Adrenal gland (tissue), 5 donors: ENCODE measurements at regions not wholly inside any gene's neighbourhood (a gene's known extent, or its start where the extent isn't known, plus 50 kb on each side); places are given as distances from the start of the nearest gene placed in this dataset.

ENCODE experiments used
- POLR2A ChIP-seq, 2 donors: fragments of 450-650 bp; IDR thresholded peaks; one replicate each; pipeline ENCODE4 v1.6.1; 2017; ENCODE audit warnings: antibody characterized with exemption in 2 of 2, mild to moderate bottlenecking in 2 of 2, moderate library complexity in 1 of 2
- TF ChIP-seq, protein P1 (sequence below), 6 experiments: fragments of 450-650 bp in 4 of 6; fragments of 200-600 bp in 2 of 6; sonication (generic) in 1 of 6; IDR thresholded peaks; 1 replicate in 5 of 6; 2 replicates in 1 of 6; pipeline versions ENCODE4 v1.5.1 to v1.8.0; 2016 to 2021; ENCODE audit warnings: antibody characterized with exemption in 6 of 6, mild to moderate bottlenecking in 2 of 6, moderate library complexity in 1 of 6
- donor health status: DM: no; HTN: no; CAD: no.

DNA sequence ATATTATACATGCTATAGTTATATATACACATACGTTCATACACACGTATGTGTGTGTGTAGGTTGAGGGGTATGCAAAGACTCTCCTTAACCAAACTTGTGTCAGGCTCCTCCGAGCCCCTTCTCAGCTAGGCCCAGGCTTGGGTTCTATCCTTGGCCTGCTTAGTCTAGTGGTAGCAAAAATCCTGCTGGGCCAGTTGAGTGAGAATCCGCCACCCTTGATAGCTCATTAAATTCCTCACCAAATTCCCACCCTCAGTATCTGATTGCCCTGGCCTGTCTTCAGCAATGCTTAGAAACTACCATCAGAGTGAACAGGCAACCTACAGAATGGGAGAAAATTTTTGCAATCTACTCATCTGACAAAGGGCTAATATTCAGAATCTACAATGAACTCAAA lies 126.5 kb downstream of the TSN start:
- TF ChIP-seq, protein P1, sequence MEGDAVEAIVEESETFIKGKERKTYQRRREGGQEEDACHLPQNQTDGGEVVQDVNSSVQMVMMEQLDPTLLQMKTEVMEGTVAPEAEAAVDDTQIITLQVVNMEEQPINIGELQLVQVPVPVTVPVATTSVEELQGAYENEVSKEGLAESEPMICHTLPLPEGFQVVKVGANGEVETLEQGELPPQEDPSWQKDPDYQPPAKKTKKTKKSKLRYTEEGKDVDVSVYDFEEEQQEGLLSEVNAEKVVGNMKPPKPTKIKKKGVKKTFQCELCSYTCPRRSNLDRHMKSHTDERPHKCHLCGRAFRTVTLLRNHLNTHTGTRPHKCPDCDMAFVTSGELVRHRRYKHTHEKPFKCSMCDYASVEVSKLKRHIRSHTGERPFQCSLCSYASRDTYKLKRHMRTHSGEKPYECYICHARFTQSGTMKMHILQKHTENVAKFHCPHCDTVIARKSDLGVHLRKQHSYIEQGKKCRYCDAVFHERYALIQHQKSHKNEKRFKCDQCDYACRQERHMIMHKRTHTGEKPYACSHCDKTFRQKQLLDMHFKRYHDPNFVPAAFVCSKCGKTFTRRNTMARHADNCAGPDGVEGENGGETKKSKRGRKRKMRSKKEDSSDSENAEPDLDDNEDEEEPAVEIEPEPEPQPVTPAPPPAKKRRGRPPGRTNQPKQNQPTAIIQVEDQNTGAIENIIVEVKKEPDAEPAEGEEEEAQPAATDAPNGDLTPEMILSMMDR (IDR thresholded peaks at IDR 0.05), result no peak
- no peak for TF ChIP-seq POLR2A (IDR thresholded peaks at IDR 0.05)
